Loucy (cell line): ENCODE measurements at regions not wholly inside any gene's neighbourhood (a gene's known extent, or its start where the extent isn't known, plus 50 kb on each side); places are given as distances from the start of the nearest gene placed in this dataset.

Source experiments
- H2AFZ ChIP-seq: fragments of 200-600 bp; sonication (generic); 2 replicates; pipeline ENCODE4 v1.6.0; 2016; ENCODE audit warnings: antibody characterized with exemption, mild to moderate bottlenecking, low read length, moderate library complexity
- H3F3A ChIP-seq: fragments of 200-600 bp; 2 replicates; pipeline ENCODE4 v1.6.0; 2016; ENCODE audit warnings: antibody characterized with exemption, low read depth, mild to moderate bottlenecking
- H3K27me3 ChIP-seq: fragments of 200-600 bp; sonication (generic); 2 replicates; pipeline ENCODE4 v1.6.1; 2014; ENCODE audit warnings: low read length, mild to moderate bottlenecking; ENCODE audit not compliant: insufficient read depth, poor library complexity, severe bottlenecking
- H3K36me3 ChIP-seq: fragments of 200-600 bp; sonication (generic); 2 replicates; pipeline ENCODE4 v1.6.1; 2016; ENCODE audit warnings: low read length; ENCODE audit not compliant: insufficient read depth
- H3K4me1 ChIP-seq: fragments of 200-600 bp; sonication (generic); 2 replicates; pipeline ENCODE4 v1.5.1; 2014; ENCODE audit warnings: low read length, mild to moderate bottlenecking; ENCODE audit not compliant: insufficient read depth, poor library complexity, severe bottlenecking
- H3K4me2 ChIP-seq: fragments of 200-600 bp; sonication (generic); 2 replicates; pipeline ENCODE4 v1.6.0; 2014; ENCODE audit warnings: antibody characterized with exemption, low read length, low read depth, mild to moderate bottlenecking; ENCODE audit not compliant: poor library complexity, severe bottlenecking
- H3K4me3 ChIP-seq: fragments of 200-600 bp; sonication (generic); 2 replicates; pipeline ENCODE4 v1.5.1; 2014; ENCODE audit warnings: low read length, mild to moderate bottlenecking, mixed read lengths; ENCODE audit not compliant: poor library complexity, severe bottlenecking
- H3K79me2 ChIP-seq: fragments of 200-600 bp; sonication (generic); 2 replicates; pipeline ENCODE4 v1.6.1; 2014; ENCODE audit warnings: low read length; ENCODE audit not compliant: insufficient read depth
- H3K9ac ChIP-seq: fragments of 200-600 bp; sonication (generic); 2 replicates; pipeline ENCODE4 v1.6.0; 2014; ENCODE audit warnings: mild to moderate bottlenecking, low read depth, low read length, moderate library complexity; ENCODE audit not compliant: poor library complexity, severe bottlenecking
- H3K9me2 ChIP-seq: fragments of 200-600 bp; sonication (generic); replicated peaks from 2 replicates; pipeline ENCODE4 v1.6.1; 2016; ENCODE audit warnings: low read depth, low read length, mixed read lengths
- H3K9me3 ChIP-seq: fragments of 200-600 bp; sonication (generic); 2 replicates; pipeline ENCODE4 v1.6.1; 2014; ENCODE audit warnings: mild to moderate bottlenecking, antibody characterized with exemption, low read length, low read depth; ENCODE audit not compliant: insufficient read depth
- H4K20me1 ChIP-seq: fragments of 200-600 bp; sonication (generic); 2 replicates; pipeline ENCODE4 v1.6.0; 2014; ENCODE audit warnings: antibody characterized with exemption, low read length, mild to moderate bottlenecking; ENCODE audit not compliant: insufficient read depth, poor library complexity, severe bottlenecking
- EZH2phosphoT487 ChIP-seq: fragments of 200-600 bp; IDR thresholded peaks from 2 replicates; pipeline ENCODE4 v1.6.1; 2018; ENCODE audit warnings: antibody characterized with exemption, mild to moderate bottlenecking, moderate library complexity, borderline replicate concordance
- TF ChIP-seq, protein P1 (sequence below): fragments of 200-600 bp; sonication (generic); conservative IDR thresholded peaks from 2 replicates; pipeline ENCODE4 v1.5.1; 2014; ENCODE audit warnings: mild to moderate bottlenecking, antibody characterized with exemption, low read length

DNA sequence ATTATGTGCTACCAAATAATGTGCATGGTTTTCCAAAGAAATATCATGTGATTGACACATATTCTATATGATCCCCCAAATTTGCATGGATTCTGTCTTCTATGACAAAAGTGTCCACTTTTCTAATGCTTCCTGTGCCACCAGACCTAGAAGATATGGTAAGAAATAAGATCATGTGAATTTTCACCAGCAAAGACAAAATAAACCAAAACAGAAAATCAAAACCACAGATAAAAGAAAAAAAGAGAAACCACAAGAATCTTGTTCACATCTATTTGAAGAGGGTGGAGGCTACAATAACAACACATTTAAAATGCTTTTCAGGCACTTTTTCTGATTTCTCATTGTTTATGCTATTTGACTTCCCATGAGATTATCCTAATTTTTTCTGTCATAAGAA lies 303.4 kb downstream of the DIPK2A start:
- Histone ChIP-seq H3K9me3 (no peaks in the 10 kb centered on the region), H3F3A (no peaks in the 10 kb centered on the region), H3K9ac (no peak overlapping the region), H3K79me2 (no peaks in the 10 kb centered on the region), H3K4me3 (no peak overlapping the region), H3K27me3 (no peaks in the 10 kb centered on the region), H3K9me2 (no peaks in the 10 kb centered on the region), H3K4me1 (peaks cover 6% of the 10 kb centered on the region), H2AFZ (no peak overlapping the region), H4K20me1 (no peaks in the 10 kb centered on the region), H3K4me2 (no peak overlapping the region), H3K36me3 (no peaks in the 10 kb centered on the region)
- TF ChIP-seq, protein P1, sequence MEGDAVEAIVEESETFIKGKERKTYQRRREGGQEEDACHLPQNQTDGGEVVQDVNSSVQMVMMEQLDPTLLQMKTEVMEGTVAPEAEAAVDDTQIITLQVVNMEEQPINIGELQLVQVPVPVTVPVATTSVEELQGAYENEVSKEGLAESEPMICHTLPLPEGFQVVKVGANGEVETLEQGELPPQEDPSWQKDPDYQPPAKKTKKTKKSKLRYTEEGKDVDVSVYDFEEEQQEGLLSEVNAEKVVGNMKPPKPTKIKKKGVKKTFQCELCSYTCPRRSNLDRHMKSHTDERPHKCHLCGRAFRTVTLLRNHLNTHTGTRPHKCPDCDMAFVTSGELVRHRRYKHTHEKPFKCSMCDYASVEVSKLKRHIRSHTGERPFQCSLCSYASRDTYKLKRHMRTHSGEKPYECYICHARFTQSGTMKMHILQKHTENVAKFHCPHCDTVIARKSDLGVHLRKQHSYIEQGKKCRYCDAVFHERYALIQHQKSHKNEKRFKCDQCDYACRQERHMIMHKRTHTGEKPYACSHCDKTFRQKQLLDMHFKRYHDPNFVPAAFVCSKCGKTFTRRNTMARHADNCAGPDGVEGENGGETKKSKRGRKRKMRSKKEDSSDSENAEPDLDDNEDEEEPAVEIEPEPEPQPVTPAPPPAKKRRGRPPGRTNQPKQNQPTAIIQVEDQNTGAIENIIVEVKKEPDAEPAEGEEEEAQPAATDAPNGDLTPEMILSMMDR, result no peak
- no peak for TF ChIP-seq EZH2phosphoT487

DNA sequence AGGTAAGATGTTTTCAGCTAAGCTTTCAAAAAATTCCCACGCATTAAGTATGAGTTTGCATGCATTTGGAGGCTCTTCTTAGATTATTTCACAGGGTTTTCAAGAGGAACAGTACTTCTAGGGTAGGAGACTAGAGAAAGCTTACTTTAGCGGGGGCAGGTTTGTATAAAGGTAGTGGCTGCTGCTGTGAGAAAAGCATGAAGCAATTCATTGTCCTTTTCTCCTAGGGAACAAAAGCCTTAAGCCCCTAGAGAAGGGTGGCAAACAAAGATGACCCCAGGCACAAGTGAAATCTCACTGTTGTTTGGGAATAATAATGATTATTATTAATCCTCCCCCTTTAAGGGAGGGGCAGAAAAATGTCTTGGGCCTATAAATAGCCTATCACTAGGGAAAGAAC lies 310.7 kb downstream of the DIPK2A start:
- Histone ChIP-seq H3K79me2 (no peaks in the 10 kb centered on the region), H2AFZ (no peak overlapping the region), H3K4me2 (no peak overlapping the region), H4K20me1 (no peaks in the 10 kb centered on the region), H3K4me3 (no peak overlapping the region), H3K9me2 (no peaks in the 10 kb centered on the region), H3K36me3 (no peaks in the 10 kb centered on the region), H3K9me3 (no peaks in the 10 kb centered on the region), H3F3A (no peaks in the 10 kb centered on the region), H3K4me1 (no peaks in the 10 kb centered on the region), H3K9ac (no peak overlapping the region), H3K27me3 (no peaks in the 10 kb centered on the region)
- no peak for TF ChIP-seq EZH2phosphoT487
- TF ChIP-seq, protein P1, result no peak

DNA sequence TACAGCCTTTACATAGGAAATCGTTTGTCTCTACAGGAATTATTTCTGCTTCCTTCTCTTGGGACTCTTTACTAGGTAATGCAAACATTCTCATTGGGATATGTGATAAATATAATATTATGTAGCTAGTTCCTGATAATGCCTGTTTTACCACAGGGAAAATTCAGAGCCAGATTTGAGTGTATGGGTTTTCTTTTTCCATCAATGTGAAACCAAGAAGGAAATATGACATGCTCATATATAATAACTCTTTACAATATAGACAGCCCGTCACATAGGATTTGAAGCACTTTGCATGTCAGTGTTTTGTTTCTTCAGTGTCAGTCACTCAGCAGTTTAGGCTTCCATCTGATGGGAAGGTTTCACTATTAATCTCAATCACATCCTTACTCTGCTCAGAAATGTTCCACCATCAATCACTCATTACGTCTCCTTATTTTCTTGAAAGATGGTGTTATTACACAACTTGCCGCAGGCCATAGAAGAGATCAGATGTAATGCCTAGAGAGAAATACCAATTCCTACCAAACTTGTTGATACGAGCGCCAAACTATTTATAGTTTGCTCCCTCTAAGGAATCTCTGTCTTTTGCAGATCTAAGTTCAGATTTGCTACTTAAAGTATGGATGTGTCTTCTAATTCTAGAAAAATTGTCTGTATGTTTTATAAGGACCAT lies 314.8 kb downstream of the DIPK2A start:
- no peaks in the 10 kb centered on the region for H3K4me1 ChIP-seq
- H4K20me1 ChIP-seq, result no peaks in the 10 kb centered on the region
- H3K9me2 ChIP-seq, result no peaks in the 10 kb centered on the region
- H3K79me2 ChIP-seq, result no peaks in the 10 kb centered on the region
- no peak overlapping the region for H2AFZ ChIP-seq
- TF ChIP-seq, protein P1, result no peak
- TF ChIP-seq EZH2phosphoT487, result no peak
- no peak overlapping the region for H3K4me3 ChIP-seq
- H3K9me3 ChIP-seq, result no peaks in the 10 kb centered on the region
- no peaks in the 10 kb centered on the region for H3K36me3 ChIP-seq
- H3F3A ChIP-seq, result no peaks in the 10 kb centered on the region
- no peak overlapping the region for H3K9ac ChIP-seq
- H3K4me2 ChIP-seq, result no peak overlapping the region
- H3K27me3 ChIP-seq, result no peaks in the 10 kb centered on the region
